ENCODE measurements at regions not wholly inside any gene's neighbourhood (a gene's known extent, or its start where the extent isn't known, plus 50 kb on each side); places are given as distances from the start of the nearest gene placed in this dataset.

DNA sequence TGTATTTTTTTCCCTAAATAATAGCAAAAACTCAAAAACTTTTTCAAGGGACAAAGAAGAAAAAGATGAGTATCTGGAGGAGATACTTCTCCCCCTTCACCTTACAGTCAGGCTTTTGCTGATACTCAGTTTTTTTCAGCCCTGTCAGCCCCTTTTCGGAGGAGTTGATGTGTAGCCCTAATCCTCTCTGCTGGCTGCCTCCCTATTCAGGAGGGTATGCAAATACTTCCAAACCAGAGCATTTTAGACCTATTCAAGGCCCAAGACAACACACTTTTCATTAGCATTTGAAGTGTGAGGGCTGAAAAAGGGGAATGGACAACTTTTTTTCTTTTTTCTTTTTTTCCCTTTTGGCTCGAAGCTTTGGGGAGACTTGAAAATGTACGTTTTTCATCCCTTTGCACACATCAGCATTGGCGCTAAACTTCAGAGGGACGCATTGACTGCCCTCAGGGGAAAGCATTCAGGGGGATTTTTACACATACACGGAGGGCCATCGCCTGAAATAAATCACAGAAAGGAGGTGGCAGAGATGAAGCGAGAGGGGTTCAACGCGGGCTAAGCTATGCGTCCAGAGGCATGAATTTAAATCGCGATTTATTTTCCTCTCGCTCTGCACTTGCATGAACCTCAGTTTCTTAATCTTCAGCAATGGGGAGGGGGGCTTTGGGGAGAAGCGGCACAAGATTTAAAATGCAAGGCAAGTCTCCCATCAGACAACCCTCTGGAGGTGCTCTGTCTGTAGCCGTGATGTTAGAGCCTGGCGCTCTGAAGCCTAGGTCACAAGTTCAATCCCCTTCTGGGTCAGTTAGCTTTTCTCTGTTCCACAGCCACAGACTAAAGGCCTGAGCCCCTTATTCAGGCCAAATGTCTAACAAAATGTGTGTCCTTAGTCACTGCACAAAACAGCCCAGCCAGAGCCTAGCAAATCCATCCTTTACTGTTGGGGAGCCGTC lies 86.3 kb downstream of the ASCL1 start:
- no peaks in the 10 kb centered on the region for H3K9me3 ChIP-seq (ENCODE audit: control insufficient read depth, low read depth, low read length)
- peaks cover 8% of the 10 kb centered on the region for H3K4me1 ChIP-seq (ENCODE audit: control insufficient read depth, low read depth, low read length)
- no peak overlapping the region for H3K27ac ChIP-seq (ENCODE audit: low read length)
- H3K4me3 ChIP-seq (ENCODE audit: low read length), result peak overlapping the region; percentile 47
- H3K36me3 ChIP-seq (ENCODE audit: control insufficient read depth, low read depth, low read length), result no peaks in the 10 kb centered on the region
- no peaks in the 10 kb centered on the region for H3K27me3 ChIP-seq (ENCODE audit: control insufficient read depth, insufficient read depth, low read length)
- H3K9ac ChIP-seq (ENCODE audit: low read length), result peak overlapping the region; percentile 33

GRCh38 chr12:103046154-103046553 lies 88.7 kb downstream of the ASCL1 start:
- Histone ChIP-seq H3K27ac (ENCODE audit: low read length) (no peak overlapping the region), H3K4me1 (ENCODE audit: control insufficient read depth, low read depth, low read length) (peaks cover 8% of the 10 kb centered on the region), H3K4me3 (ENCODE audit: low read length) (no peak overlapping the region), H3K9ac (ENCODE audit: low read length) (no peak overlapping the region), H3K9me3 (ENCODE audit: control insufficient read depth, low read depth, low read length) (no peaks in the 10 kb centered on the region), H3K27me3 (ENCODE audit: control insufficient read depth, insufficient read depth, low read length) (no peaks in the 10 kb centered on the region), H3K36me3 (ENCODE audit: control insufficient read depth, low read depth, low read length) (no peaks in the 10 kb centered on the region)

- Histone ChIP-seq H3K36me3 (ENCODE audit: control insufficient read depth, low read depth, low read length) (no peaks in the 10 kb centered on the region), H3K9ac (ENCODE audit: low read length) (no peak overlapping the region), H3K4me3 (ENCODE audit: low read length) (no peak overlapping the region), H3K4me1 (ENCODE audit: control insufficient read depth, low read depth, low read length) (no peaks in the 10 kb centered on the region), H3K27me3 (ENCODE audit: control insufficient read depth, insufficient read depth, low read length) (no peaks in the 10 kb centered on the region), H3K9me3 (ENCODE audit: control insufficient read depth, low read depth, low read length) (no peaks in the 10 kb centered on the region), H3K27ac (ENCODE audit: low read length) (no peak overlapping the region)
Measured at GRCh38 chr12:103050273-103050672, 92.8 kb downstream of the ASCL1 start.

DNA sequence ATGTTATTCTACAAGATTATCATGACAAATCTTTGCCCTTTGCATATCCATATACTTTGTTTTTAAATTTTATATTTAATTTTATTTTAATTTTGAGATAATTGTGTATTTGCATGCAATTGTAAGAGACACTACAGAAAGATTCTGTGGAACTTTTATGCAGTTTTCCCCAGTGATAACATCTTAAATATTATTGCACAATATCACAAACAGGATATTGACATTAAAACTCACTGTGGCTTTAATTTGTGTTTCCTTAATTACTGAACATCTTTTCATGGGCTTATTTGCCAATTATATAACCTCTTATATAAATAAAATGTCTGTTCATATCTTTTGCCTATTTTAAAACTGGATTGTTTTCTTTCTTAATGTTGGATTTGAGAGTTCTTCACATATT lies 95.6 kb downstream of the ASCL1 start:
- Histone ChIP-seq H3K9me3 (ENCODE audit: control insufficient read depth, low read depth, low read length) (no peaks in the 10 kb centered on the region), H3K9ac (ENCODE audit: low read length) (no peak overlapping the region), H3K4me1 (ENCODE audit: control insufficient read depth, low read depth, low read length) (no peaks in the 10 kb centered on the region), H3K4me3 (ENCODE audit: low read length) (no peak overlapping the region), H3K36me3 (ENCODE audit: control insufficient read depth, low read depth, low read length) (no peaks in the 10 kb centered on the region), H3K27me3 (ENCODE audit: control insufficient read depth, insufficient read depth, low read length) (no peaks in the 10 kb centered on the region), H3K27ac (ENCODE audit: low read length) (no peak overlapping the region)

GRCh38 chr12:103073630-103074029 lies 116.2 kb downstream of the ASCL1 start:
- H3K27me3 ChIP-seq (ENCODE audit: control insufficient read depth, insufficient read depth, low read length), result no peaks in the 10 kb centered on the region
- H3K9ac ChIP-seq (ENCODE audit: low read length), result no peak overlapping the region
- H3K4me1 ChIP-seq (ENCODE audit: control insufficient read depth, low read depth, low read length), result no peaks in the 10 kb centered on the region
- H3K36me3 ChIP-seq (ENCODE audit: control insufficient read depth, low read depth, low read length), result no peaks in the 10 kb centered on the region
- H3K9me3 ChIP-seq (ENCODE audit: control insufficient read depth, low read depth, low read length), result no peaks in the 10 kb centered on the region
- H3K4me3 ChIP-seq (ENCODE audit: low read length), result no peak overlapping the region
- no peak overlapping the region for H3K27ac ChIP-seq (ENCODE audit: low read length)

- H3K9me3 ChIP-seq (ENCODE audit: control insufficient read depth, low read depth, low read length), result no peaks in the 10 kb centered on the region
- H3K27me3 ChIP-seq (ENCODE audit: control insufficient read depth, insufficient read depth, low read length), result no peaks in the 10 kb centered on the region
- no peak overlapping the region for H3K4me3 ChIP-seq (ENCODE audit: low read length)
- no peak overlapping the region for H3K27ac ChIP-seq (ENCODE audit: low read length)
- H3K36me3 ChIP-seq (ENCODE audit: control insufficient read depth, low read depth, low read length), result no peaks in the 10 kb centered on the region
- no peaks in the 10 kb centered on the region for H3K4me1 ChIP-seq (ENCODE audit: control insufficient read depth, low read depth, low read length)
- H3K9ac ChIP-seq (ENCODE audit: low read length), result no peak overlapping the region
Measured at GRCh38 chr12:103075848-103076247, 118.4 kb downstream of the ASCL1 start.

- no peak overlapping the region for H3K4me3 ChIP-seq (ENCODE audit: low read length)
- no peaks in the 10 kb centered on the region for H3K27me3 ChIP-seq (ENCODE audit: control insufficient read depth, insufficient read depth, low read length)
- no peaks in the 10 kb centered on the region for H3K9me3 ChIP-seq (ENCODE audit: control insufficient read depth, low read depth, low read length)
- no peaks in the 10 kb centered on the region for H3K4me1 ChIP-seq (ENCODE audit: control insufficient read depth, low read depth, low read length)
- H3K9ac ChIP-seq (ENCODE audit: low read length), result no peak overlapping the region
- no peaks in the 10 kb centered on the region for H3K36me3 ChIP-seq (ENCODE audit: control insufficient read depth, low read depth, low read length)
- no peak overlapping the region for H3K27ac ChIP-seq (ENCODE audit: low read length)
Measured at GRCh38 chr12:103077108-103077773, 119.8 kb downstream of the ASCL1 start.

DNA sequence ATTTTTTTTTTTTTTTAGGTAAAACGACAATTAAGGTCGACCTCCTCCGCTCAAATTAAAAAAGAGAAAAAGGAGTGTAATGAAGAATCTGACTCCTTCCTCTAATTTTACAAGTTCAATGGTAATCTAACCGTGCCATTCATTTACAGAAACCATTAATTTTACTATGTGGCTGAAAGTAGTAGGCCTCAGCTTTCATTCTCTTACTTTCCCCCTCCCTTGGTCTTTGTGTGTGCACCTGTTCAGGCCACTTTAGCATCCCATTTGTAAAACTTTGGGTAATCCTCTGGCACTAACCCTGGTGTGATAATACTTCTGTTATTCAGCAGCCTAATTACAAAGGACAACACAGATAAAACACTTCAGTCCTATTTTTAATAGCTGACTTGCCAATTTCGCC lies 128.1 kb downstream of the ASCL1 start:
- H3K9ac ChIP-seq (ENCODE audit: low read length), result no peak overlapping the region
- no peaks in the 10 kb centered on the region for H3K27me3 ChIP-seq (ENCODE audit: control insufficient read depth, insufficient read depth, low read length)
- H3K4me1 ChIP-seq (ENCODE audit: control insufficient read depth, low read depth, low read length), result peaks cover 9% of the 10 kb centered on the region
- no peak overlapping the region for H3K4me3 ChIP-seq (ENCODE audit: low read length)
- H3K9me3 ChIP-seq (ENCODE audit: control insufficient read depth, low read depth, low read length), result no peaks in the 10 kb centered on the region
- H3K36me3 ChIP-seq (ENCODE audit: control insufficient read depth, low read depth, low read length), result no peaks in the 10 kb centered on the region
- H3K27ac ChIP-seq (ENCODE audit: low read length), result no peak overlapping the region

- Histone ChIP-seq H3K36me3 (ENCODE audit: control insufficient read depth, low read depth, low read length) (no peaks in the 10 kb centered on the region), H3K27me3 (ENCODE audit: control insufficient read depth, insufficient read depth, low read length) (no peaks in the 10 kb centered on the region), H3K4me1 (ENCODE audit: control insufficient read depth, low read depth, low read length) (peaks cover 15% of the 10 kb centered on the region), H3K27ac (ENCODE audit: low read length) (no peak overlapping the region), H3K9me3 (ENCODE audit: control insufficient read depth, low read depth, low read length) (no peaks in the 10 kb centered on the region), H3K9ac (ENCODE audit: low read length) (no peak overlapping the region), H3K4me3 (ENCODE audit: low read length) (no peak overlapping the region)
Measured at GRCh38 chr12:103086471-103086870, 129.0 kb downstream of the ASCL1 start.

GRCh38 chr12:103093499-103094106 lies 136.1 kb downstream of the ASCL1 start:
- no peaks in the 10 kb centered on the region for H3K9me3 ChIP-seq (ENCODE audit: control insufficient read depth, low read depth, low read length)
- H3K27ac ChIP-seq (ENCODE audit: low read length), result no peak overlapping the region
- no peaks in the 10 kb centered on the region for H3K36me3 ChIP-seq (ENCODE audit: control insufficient read depth, low read depth, low read length)
- H3K9ac ChIP-seq (ENCODE audit: low read length), result no peak overlapping the region
- H3K4me3 ChIP-seq (ENCODE audit: low read length), result no peak overlapping the region
- H3K27me3 ChIP-seq (ENCODE audit: control insufficient read depth, insufficient read depth, low read length), result no peaks in the 10 kb centered on the region
- peaks cover 15% of the 10 kb centered on the region for H3K4me1 ChIP-seq (ENCODE audit: control insufficient read depth, low read depth, low read length)

GRCh38 chr12:103097496-103097895 lies 140.0 kb downstream of the ASCL1 start:
- no peak overlapping the region for H3K9ac ChIP-seq (ENCODE audit: low read length)
- H3K36me3 ChIP-seq (ENCODE audit: control insufficient read depth, low read depth, low read length), result no peaks in the 10 kb centered on the region
- no peaks in the 10 kb centered on the region for H3K9me3 ChIP-seq (ENCODE audit: control insufficient read depth, low read depth, low read length)
- no peaks in the 10 kb centered on the region for H3K27me3 ChIP-seq (ENCODE audit: control insufficient read depth, insufficient read depth, low read length)
- no peak overlapping the region for H3K27ac ChIP-seq (ENCODE audit: low read length)
- H3K4me1 ChIP-seq (ENCODE audit: control insufficient read depth, low read depth, low read length), result no peaks in the 10 kb centered on the region
- no peak overlapping the region for H3K4me3 ChIP-seq (ENCODE audit: low read length)

Measured in iPS-18a (cell line).